ENCODE measurements at regions not wholly inside any gene's neighbourhood (a gene's known extent, or its start where the extent isn't known, plus 50 kb on each side); places are given as distances from the start of the nearest gene placed in this dataset.

- TF ChIP-seq SUZ12 (IDR thresholded peaks at IDR 0.05; ENCODE audit: low read length) (no peak), BCL11A (IDR thresholded peaks at IDR 0.05; ENCODE audit: low read depth in 2 of 2, low read length in 2 of 2) (no peak)
Measured at GRCh38 chr9:7461791-7462190, 337.8 kb downstream of the DMAC1 start (continued).

Data from H1 (cell line).